Ishikawa (cell line): ENCODE measurements at regions not wholly inside any gene's neighbourhood (a gene's known extent, or its start where the extent isn't known, plus 50 kb on each side); places are given as distances from the start of the nearest gene placed in this dataset.

Experiments
- CEBPB ChIP-seq: IDR thresholded peaks from 2 replicates; pipeline ENCODE4 v1.6.1; 2012
- CREB1 ChIP-seq: IDR thresholded peaks from 2 replicates; pipeline ENCODE4 v1.6.1; 2012; ENCODE audit warnings: low read depth
- EGR1 ChIP-seq: IDR thresholded peaks from 2 replicates; pipeline ENCODE4 v1.6.1; 2012
- EP300 ChIP-seq: IDR thresholded peaks from 2 replicates; pipeline ENCODE4 v1.6.1; 2012; ENCODE audit warnings: borderline replicate concordance
- FOXM1 ChIP-seq: IDR thresholded peaks from 2 replicates; pipeline ENCODE4 v1.6.1; 2012; ENCODE audit warnings: low read depth, borderline replicate concordance
- NFIC ChIP-seq: IDR thresholded peaks from 2 replicates; pipeline ENCODE4 v1.6.1; 2012
- RAD21 ChIP-seq: IDR thresholded peaks from 2 replicates; pipeline ENCODE4 v1.6.1; 2012; ENCODE audit warnings: low read depth
- REST ChIP-seq: IDR thresholded peaks from 2 replicates; pipeline ENCODE4 v1.6.1; 2012; ENCODE audit warnings: low read depth, mild to moderate bottlenecking
- TAF1 ChIP-seq: IDR thresholded peaks from 2 replicates; pipeline ENCODE4 v1.6.1; 2012; ENCODE audit warnings: low read depth, mild to moderate bottlenecking
- TCF12 ChIP-seq: IDR thresholded peaks from 2 replicates; pipeline ENCODE4 v1.6.1; 2012; ENCODE audit warnings: low read depth
- TEAD4 ChIP-seq: IDR thresholded peaks from 2 replicates; pipeline ENCODE4 v1.6.1; 2012
- YY1 ChIP-seq: IDR thresholded peaks from 2 replicates; pipeline ENCODE4 v1.6.1; 2012; ENCODE audit warnings: low read depth
- ZBTB7A ChIP-seq: IDR thresholded peaks from 2 replicates; pipeline ENCODE4 v1.6.1; 2012; ENCODE audit warnings: low read depth
- TF ChIP-seq, protein P1 (sequence below): IDR thresholded peaks from 2 replicates; pipeline ENCODE4 v1.6.1; 2012
- TF ChIP-seq, protein P2 (sequence below): IDR thresholded peaks from 2 replicates; pipeline ENCODE4 v1.6.1; 2012

GRCh38 chr10:121157998-121158397, 306.8 kb downstream of the WDR11 start:
- TF ChIP-seq, protein P1, sequence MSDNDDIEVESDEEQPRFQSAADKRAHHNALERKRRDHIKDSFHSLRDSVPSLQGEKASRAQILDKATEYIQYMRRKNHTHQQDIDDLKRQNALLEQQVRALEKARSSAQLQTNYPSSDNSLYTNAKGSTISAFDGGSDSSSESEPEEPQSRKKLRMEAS: no peak
- TF ChIP-seq TCF12 (no peak), FOXM1 (no peak), TEAD4 (no peak), ZBTB7A (no peak), CREB1 (no peak)
- TF ChIP-seq, protein P2, sequence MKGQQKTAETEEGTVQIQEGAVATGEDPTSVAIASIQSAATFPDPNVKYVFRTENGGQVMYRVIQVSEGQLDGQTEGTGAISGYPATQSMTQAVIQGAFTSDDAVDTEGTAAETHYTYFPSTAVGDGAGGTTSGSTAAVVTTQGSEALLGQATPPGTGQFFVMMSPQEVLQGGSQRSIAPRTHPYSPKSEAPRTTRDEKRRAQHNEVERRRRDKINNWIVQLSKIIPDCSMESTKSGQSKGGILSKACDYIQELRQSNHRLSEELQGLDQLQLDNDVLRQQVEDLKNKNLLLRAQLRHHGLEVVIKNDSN: no peak

DNA sequence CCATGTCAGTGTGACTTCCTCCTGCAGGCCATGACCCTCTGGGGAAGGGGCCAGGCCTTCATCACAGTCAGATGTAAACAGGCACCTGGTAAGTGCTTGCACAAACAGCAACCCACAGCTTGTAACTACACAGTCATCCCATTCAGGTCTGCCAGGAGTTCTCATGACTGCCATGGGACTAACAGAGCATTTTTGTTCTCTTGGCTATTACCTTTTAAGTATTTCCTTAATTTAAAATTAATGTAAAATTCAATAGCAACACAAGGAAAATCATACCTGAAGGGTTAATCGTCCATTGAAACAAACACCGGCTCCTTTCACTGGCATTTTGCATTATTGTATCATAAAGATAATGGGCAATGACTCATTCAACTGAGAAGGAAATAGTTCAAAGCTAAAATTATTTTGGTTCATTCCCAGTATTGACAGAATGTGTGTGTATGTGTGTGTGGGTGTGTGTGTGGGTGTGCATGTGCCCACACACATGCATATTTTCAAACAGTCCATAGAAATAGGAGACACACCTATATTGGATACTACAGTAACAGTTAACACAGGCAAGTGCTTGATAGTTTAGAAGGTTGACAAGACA, 307.9 kb downstream of the WDR11 start:
- peak; percentile 47 for TF ChIP-seq EGR1
- no peak for TF ChIP-seq TAF1
- no peak for TF ChIP-seq EP300

- no peak for TF ChIP-seq NFIC
- TF ChIP-seq CREB1: no peak
- TF ChIP-seq TCF12: no peak
- no peak for TF ChIP-seq FOXM1
- no peak for TF ChIP-seq TAF1
- TF ChIP-seq EP300: no peak
- no peak for TF ChIP-seq YY1
- TF ChIP-seq ZBTB7A: no peak
- TF ChIP-seq, protein P2: no peak
- no peak for TF ChIP-seq REST
- no peak for TF ChIP-seq RAD21
- no peak for TF ChIP-seq EGR1
- TF ChIP-seq, protein P1: no peak
- no peak for TF ChIP-seq CEBPB
These were observed 308.5 kb downstream of the WDR11 start for GRCh38 chr10:121159670-121160069.

GRCh38 chr10:121165276-121165675, 314.1 kb downstream of the WDR11 start:
- no peak for TF ChIP-seq REST
- TF ChIP-seq CREB1: no peak
- TF ChIP-seq, protein P1: no peak
- TF ChIP-seq EP300: no peak
- no peak for TF ChIP-seq EGR1
- no peak for TF ChIP-seq RAD21
- TF ChIP-seq TAF1: no peak
- no peak for TF ChIP-seq TCF12
- no peak for TF ChIP-seq NFIC
- no peak for TF ChIP-seq FOXM1
- no peak for TF ChIP-seq CEBPB
- TF ChIP-seq ZBTB7A: no peak
- TF ChIP-seq, protein P2: no peak

DNA sequence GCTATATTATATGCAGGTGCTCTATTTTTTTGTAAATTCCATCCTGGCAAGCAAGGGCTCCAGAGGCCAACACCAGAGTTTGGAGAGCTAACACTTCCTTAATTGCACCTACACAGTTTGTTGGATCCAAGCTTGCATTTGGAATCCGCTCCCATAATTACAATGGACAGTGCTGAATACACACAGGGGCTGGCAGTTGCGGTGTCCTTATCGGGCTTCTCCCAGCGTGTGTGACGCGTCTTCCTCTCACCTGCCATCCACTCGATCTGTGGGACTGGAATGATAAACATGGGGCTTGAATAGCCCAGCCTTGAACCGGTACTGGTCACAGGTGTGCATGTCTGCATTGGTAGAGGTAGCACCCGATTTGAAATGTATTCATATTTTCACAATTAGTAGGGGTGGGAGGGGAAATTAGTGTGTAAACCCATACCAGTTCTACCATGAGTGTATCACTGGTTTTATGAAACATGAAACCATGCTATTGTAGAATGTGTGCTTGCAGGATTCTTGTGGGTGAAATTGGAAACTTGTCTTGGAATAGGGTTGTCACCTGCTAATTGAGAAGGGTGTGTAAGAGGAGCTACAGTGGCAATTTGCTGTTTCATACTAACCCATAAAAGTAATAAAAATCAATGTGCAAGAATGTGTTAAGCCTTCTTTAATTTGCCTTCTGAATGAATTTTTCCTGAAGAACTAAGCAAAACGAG, 316.5 kb downstream of the WDR11 start:
- no peak for TF ChIP-seq NFIC
- peak; percentile 53; the same call in 1 of the 2 replicates for TF ChIP-seq TEAD4
- TF ChIP-seq, protein P1: no peak
- no peak for TF ChIP-seq RAD21
- no peak for TF ChIP-seq CEBPB
